HG02943 (cell line): ENCODE measurements at regions not wholly inside any gene's neighbourhood (a gene's known extent, or its start where the extent isn't known, plus 50 kb on each side); places are given as distances from the start of the nearest gene placed in this dataset.
"Not testable (repeated sequence)": the region's sequence is repeated elsewhere in the genome, so short reads cannot be mapped to it uniquely, and the experiment has no call there.

Experiments
- ATAC-seq: cut with Tn5 transposase; IDR thresholded peaks from one replicate; pipeline ENCODE4 v1.9.1; 2021; ENCODE audit warnings: mild to moderate bottlenecking, low read depth, moderate library complexity; ENCODE audit not compliant: unreplicated experiment

DNA sequence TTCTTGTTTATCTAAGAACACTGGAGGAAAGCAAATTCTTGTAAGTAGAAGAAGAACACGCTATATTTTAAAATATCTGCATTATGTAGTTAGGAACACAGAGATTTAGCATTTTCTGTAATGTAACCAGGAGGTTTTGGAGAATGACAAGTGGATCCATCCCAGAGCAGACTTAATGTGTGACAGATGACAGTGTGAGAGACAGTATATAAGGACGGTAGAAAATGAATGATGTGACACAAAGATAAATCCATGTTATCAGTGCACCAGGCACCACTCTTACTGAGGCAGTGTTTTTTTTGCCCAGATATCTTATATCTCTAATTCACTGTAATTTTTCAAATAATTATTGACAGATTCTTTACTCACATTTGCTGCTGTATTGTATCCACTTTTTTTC, 239.0 kb upstream of the KCNN2 start:
- ATAC-seq: no peak

- ATAC-seq: no peak
Measured at GRCh38 chr5:114123654-114124053, 238.2 kb upstream of the KCNN2 start.

GRCh38 chr5:114146398-114146797, 215.5 kb upstream of the KCNN2 start:
- ATAC-seq: no peak

- ATAC-seq: no peak
Measured at GRCh38 chr5:114148253-114148652, 213.6 kb upstream of the KCNN2 start.

DNA sequence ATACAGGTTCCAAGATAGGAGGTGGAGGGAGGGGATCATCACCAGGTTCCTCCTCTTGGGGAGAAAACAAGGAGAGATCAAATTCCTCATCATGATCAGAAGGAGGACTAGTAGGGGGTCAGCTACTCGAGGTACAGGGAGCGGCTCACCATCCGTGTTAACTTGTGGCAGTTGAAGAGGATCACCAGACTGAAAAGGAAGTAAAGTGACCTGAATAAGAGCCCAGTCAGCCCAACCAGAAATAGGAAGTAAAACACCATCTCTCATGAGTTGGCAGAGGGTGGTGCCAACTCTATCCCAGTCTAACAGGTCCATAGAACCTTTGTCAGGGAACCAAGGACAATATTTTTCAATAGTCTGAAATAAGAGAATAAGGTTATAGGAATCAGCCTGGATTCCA, 213.1 kb upstream of the KCNN2 start:
- ATAC-seq: not testable (repeated sequence)

DNA sequence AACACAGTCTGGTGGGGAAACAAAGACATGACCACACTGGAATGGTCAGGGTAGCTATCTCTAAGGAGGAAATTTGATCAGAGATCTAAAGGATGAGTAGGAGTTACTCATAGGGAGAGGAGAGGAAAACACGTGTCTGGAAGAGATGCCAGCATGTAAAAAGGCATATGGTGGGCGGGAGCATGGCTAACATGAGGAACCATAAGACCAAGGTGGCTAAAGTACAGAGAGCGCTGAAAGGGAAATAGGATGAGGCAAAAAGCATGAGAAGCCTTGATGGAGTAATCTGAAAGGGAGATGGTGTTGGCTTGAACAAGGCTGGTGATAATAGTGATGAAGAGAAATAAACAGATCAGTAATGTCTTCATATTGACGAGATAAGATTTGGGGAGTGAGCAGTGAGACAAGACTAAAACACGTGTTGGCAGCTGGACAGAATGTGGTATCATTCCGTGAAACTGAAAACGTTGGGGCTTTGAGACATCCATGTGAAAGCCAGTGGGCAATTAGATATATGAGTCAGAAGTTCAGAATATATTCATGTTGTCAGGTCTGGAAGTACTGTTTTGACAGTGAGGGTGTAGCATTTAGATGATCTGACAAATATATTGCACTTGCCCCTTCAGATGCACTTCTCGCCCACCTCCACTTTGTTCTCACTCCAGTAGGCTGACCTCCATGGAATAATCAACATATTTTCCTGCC, 209.1 kb upstream of the KCNN2 start:
- ATAC-seq: no peak

GRCh38 chr5:114153392-114153791, 208.5 kb upstream of the KCNN2 start:
- ATAC-seq: no peak

DNA sequence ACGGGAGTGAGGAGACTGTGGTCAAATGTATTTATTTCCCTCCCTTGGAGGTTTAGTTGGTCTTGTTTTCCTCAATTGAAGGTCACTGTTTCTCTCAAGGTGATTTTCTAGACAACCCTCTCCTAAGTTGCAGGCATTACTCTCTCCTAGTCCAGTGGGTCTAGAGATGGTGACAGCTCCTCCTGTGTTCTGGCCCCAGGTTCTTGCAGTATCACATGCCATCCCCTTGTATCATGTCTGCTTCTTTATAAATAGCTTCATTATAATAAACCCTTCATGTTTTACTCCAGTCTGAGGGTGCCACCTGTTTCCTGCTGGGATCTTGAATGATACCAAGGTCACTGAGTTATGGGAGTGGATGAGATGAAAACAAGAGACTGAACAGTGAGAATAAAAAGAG, 208.0 kb upstream of the KCNN2 start:
- ATAC-seq: no peak

- ATAC-seq: no peak
Measured at GRCh38 chr5:114166081-114166480, 195.8 kb upstream of the KCNN2 start.

DNA sequence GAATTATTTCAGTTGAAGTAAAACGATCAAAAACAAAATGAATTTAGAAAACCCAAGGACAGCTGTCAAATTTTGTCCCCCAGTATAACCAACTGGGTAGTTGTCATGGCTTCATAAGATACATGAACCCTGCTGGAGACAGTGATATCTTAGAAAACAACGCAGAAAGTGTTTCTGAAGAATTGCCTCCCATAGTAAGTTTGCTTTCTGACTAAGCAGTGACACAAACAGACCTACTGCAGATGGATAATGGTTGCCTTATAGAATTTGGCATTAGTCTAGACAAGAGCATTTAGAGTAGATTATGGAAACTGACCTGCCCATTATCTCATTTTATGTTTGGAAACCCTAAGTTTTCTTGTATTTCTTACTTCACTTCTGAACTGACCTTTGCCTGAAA, 187.7 kb upstream of the KCNN2 start:
- ATAC-seq: no peak

DNA sequence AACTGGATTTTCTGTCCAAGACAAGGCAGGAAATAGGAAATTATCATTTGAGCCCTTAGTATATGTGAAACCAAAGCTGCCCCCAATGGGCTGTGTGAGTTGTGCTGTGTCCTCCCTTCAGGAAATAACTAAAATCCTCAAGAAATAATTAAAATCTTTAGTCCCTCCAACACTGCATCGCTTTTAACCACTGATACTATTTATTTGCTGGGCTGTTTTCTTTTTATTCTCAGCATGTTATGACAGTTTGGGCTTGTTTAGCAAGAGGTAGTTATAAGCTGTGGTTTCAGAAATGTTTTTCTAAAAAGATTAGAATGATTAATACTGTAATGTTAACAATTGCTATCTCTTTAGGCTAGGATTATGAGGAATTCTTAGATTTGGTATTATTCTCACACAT, 187.0 kb upstream of the KCNN2 start:
- ATAC-seq: no peak

GRCh38 chr5:114176356-114176755, 185.5 kb upstream of the KCNN2 start:
- ATAC-seq: no peak

DNA sequence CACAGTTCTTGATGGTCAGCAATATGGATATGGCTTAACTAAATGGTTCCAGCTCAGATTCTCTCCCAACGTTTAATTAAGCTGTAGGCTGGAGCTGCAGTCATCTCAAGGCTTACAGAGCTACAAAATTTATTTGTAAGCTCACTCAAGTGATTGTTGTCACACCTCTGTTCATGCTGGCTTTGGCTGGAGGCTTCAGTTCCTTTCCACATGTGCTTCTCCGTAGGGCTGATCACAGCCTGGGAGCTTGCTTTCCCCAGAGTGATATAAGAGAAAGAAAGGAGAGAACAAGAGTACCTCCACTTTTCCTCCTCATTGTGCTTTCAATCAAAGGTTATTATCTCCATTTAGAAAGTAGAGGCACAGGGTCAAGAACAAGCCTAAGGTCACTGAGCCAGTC, 182.7 kb upstream of the KCNN2 start:
- no peak for ATAC-seq

GRCh38 chr5:114184006-114184405, 177.9 kb upstream of the KCNN2 start:
- no peak for ATAC-seq

DNA sequence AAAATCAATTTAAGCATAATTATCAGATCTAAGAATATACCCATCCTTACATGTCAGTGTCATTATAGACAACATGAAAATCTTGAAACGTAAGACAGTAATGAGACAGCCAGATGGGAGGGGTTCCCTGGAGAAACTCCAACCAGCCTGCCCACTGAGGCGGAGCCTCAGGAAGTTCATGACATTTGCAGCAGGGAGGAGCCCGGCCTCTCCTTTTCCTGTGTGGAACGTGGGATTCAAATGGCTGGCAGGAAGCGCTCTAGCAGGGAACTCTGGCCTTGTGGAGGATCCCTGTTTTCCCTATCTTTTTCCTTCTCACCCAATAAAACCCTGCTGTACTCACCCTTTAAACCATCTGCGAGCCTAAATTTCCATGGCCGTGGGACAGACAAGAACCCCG, 176.6 kb upstream of the KCNN2 start:
- ATAC-seq: no peak

GRCh38 chr5:114191441-114191840, 170.4 kb upstream of the KCNN2 start:
- ATAC-seq: no peak

DNA sequence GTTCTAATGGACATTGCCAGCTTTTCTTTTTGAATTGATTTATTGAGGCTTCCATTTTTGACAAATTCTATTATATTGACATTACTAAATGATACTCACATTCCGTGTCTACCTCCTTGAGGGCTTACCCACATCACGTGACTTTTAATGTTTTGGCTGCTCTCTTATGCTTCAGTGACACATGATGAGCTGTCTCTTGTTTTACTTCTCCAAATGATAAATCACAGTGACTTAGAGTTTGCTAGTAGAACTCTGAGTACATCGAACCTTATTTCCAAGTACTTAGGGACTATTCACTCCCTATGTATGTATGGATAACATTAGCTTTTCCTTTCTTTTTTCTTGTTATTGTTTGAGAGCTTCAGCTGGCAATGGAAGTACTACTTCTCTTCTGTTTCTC, 169.8 kb upstream of the KCNN2 start:
- no peak for ATAC-seq

DNA sequence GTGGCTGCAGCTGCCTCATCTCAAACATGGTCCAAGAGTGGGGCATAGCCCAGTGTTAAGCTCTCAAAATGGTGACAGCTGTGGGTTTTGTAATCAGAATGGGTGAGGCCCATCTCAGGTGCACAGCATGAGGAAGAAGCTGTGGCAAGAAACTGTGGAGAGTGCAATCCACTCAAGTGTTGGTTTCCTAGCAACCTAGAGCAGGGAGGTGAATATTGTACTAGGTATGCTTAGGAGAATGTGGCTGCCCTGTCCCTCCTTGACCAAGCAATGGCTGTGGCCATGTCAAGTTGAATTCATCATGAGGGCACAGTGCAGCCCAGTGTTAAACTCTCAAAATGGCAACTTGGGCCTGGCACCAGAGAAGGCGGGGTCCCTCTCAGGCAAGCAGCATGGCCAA, 160.5 kb upstream of the KCNN2 start:
- ATAC-seq: no peak

- no peak for ATAC-seq
Measured at GRCh38 chr5:114204923-114205322, 156.9 kb upstream of the KCNN2 start.

GRCh38 chr5:114206640-114207039, 155.2 kb upstream of the KCNN2 start:
- ATAC-seq: no peak

DNA sequence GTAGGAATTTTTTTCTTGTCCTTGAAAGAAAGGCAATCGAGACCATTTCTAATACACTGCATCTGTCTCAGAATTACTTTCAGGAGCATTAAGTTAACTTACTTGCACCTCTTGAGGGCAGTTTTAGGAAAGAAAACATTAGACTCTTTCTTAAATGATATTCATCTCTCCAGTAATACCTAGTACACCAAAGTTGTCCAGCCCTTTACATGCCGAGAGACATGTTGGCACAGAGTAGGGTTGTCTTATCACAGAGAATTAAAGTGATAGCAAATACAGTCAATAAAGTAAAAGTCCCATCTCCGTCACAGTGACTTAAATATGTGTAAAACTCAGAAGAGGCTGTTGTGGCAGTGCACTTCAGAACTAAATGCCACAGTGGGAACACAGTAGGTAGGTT, 154.3 kb upstream of the KCNN2 start:
- ATAC-seq: no peak

DNA sequence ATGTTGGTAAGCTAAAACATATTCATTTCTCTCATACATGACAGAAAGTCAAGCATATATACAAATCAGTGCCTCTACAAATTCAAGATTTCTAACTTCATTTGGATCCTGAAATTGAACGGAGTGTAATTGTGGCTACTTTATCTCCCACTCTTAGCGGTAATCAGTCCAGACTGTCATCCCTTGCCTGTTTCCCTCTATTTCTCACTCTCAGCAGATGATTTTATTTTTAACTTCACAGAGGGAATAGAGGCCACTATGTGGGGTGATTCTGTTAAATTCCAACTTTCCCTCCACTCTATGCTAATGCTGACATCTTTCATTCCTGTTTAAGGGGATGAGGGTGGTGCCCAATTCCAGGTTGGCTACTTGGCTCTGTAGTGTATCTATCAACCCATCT, 153.8 kb upstream of the KCNN2 start:
- ATAC-seq: no peak

DNA sequence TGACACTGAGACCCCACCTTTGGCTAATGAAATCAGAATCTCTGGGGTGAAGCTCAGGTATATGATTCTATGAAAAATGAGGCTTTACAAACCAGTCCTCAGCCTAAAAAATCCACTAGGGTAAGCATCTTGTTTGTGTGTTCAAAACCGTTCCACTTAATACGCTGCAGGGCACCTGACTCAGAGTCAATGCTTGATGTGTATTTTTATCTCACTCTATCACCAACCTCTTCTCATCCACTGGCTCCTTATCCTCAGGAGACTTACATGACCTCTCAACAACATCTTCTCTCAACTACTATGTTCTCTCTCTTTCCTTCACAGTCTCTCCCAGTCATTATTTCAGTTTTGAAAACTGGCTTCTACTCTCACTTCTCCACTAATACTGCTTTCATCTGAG, 153.3 kb upstream of the KCNN2 start:
- ATAC-seq: no peak
